Hindlimb muscle (tissue), 1 donor: ENCODE measurements at regions not wholly inside any gene's neighbourhood (a gene's known extent, or its start where the extent isn't known, plus 50 kb on each side); places are given as distances from the start of the nearest gene placed in this dataset.

Experiments
- DNase-seq: peaks from one replicate; pipeline ENCODE4 v3.0.0-alpha.2; 2013

DNA sequence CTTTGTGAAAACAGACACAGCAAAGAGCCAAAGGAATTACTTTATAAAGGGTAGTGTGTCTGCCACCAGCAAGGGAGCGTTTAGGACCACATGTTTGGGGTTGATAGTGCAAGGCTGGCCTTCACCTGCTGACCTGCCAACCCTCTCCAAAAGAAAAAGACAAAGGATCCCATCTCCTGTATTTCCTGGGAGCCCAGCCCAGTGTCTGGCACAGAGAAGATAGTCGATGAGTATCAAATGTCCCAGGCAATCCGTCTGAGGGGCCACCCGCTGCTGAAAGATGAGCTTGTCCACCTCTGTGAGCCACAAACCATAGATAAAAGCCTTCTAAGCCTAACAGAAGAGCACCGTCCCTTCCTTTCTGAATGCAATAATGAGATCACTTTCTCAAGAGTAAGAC is 154.8 kb upstream of the CTNNB1 start:
- no peak for DNase-seq

- no peak for DNase-seq
Measured at GRCh38 chr3:41045491-41045890, 153.8 kb upstream of the CTNNB1 start.

- no peak for DNase-seq
Measured at GRCh38 chr3:41050144-41050543, 149.2 kb upstream of the CTNNB1 start.

DNA sequence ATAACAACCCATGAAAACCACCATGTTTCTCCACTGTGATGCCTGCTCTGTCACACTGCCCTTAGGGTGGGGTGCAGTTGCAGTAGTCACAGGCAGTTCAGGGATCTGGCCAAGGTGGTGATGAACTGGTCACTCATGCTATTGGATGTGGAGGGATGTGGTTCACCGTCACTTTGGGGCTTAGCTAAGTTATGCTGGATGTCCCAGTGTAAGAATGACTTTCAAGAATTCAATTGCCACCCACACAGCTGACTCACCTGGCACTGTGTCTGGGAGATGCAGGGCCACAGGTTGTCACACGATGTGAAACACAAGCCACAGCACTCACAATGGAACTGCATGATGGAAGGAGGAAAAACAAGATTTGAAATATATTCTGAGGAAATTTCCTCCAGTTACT is 146.1 kb upstream of the CTNNB1 start:
- DNase-seq = no peak

- DNase-seq = no peak
Measured at GRCh38 chr3:41060106-41060505, 139.2 kb upstream of the CTNNB1 start.

- DNase-seq = no peak
Measured at GRCh38 chr3:41064070-41064469, 135.2 kb upstream of the CTNNB1 start.

GRCh38 chr3:41064526-41064925 is 134.8 kb upstream of the CTNNB1 start:
- no peak for DNase-seq

- no peak for DNase-seq
Measured at GRCh38 chr3:41065340-41065739, 134.0 kb upstream of the CTNNB1 start.

DNA sequence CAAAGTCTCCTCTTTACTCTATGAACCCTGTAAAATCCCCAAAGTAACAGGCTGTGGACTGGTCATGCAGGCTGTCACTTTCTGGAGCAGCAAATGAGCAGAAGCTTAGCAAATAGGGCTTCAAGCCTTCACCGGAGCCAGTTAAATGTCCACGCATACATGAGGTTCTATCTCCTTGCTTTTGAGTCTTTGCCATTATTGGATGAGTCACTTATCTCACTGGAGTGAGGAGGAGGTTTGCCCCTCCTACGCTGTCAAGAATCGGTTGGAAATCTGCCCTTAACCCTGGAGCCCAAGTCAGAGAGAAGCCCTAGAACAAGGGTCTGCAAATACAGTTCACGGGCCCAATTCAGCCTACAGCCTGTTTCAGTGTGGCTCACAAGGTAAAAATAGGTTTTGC is 126.1 kb upstream of the CTNNB1 start:
- DNase-seq = no peak

GRCh38 chr3:41075975-41076374 is 123.3 kb upstream of the CTNNB1 start:
- no peak for DNase-seq

- DNase-seq = no peak
Measured at GRCh38 chr3:41076399-41076798, 122.9 kb upstream of the CTNNB1 start.

- DNase-seq = no peak
Measured at GRCh38 chr3:41080141-41080540, 119.2 kb upstream of the CTNNB1 start.

- DNase-seq = no peak
Measured at GRCh38 chr3:41088882-41089281, 110.4 kb upstream of the CTNNB1 start.

GRCh38 chr3:41089566-41089965 is 109.7 kb upstream of the CTNNB1 start:
- DNase-seq = no peak

- no peak for DNase-seq
Measured at GRCh38 chr3:41092844-41093243, 106.5 kb upstream of the CTNNB1 start.

DNA sequence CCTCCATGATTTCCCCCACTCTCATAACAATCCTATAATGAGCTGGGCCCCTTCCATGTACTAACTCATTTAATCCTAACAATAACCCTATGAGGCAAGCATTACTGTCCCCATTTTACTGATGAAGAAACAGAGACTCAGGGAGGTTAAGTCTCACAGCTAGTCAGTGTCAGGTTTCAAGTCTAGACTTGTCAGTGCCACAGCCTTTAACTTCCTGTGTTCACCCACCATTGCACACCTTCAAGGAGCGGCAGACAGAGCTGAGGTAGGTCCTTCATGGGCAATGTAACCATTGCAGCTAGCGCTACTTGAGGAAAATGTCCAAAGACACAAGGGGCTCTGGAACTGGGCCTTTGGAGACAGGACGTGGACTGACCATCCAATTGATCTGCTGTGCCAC is 105.8 kb upstream of the CTNNB1 start:
- no peak for DNase-seq

DNA sequence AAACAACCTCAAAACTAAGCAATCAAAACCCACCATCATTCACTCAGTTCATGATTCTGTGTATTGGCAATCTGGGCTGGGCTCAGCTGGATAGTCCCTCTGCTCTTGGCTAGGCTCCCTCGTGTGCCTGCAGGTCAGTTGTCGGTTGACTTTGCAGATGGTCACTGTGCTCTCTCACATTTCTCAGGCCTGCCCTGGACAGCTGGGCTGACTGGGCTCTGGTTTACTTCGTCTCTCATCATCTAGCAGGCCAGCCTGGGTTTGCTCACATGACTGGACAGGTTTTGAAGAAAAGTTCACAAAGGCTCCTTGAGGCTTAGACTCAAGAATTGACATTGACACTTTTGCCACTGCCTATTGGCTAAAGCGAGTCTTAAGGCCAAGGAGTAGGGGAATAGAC is 105.0 kb upstream of the CTNNB1 start:
- DNase-seq = no peak

DNA sequence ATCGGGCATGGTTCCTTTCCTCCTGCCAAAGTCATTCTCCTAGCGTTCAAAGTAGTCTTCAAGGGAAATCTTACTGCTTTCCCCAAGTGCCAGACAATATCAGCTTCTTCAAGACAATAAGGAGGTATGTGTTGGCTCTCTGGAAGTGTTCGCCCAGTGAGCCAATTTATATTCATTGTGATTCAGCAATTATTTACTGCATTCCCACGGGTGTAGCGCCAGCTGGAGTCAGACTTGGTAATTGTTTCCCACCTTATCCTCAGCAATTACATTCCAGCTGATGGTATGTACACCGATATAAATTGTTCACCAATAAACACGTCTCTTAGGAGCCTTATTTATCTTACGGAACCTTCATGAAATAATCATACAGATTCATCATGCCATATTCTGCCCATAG is 103.6 kb upstream of the CTNNB1 start:
- no peak for DNase-seq

DNA sequence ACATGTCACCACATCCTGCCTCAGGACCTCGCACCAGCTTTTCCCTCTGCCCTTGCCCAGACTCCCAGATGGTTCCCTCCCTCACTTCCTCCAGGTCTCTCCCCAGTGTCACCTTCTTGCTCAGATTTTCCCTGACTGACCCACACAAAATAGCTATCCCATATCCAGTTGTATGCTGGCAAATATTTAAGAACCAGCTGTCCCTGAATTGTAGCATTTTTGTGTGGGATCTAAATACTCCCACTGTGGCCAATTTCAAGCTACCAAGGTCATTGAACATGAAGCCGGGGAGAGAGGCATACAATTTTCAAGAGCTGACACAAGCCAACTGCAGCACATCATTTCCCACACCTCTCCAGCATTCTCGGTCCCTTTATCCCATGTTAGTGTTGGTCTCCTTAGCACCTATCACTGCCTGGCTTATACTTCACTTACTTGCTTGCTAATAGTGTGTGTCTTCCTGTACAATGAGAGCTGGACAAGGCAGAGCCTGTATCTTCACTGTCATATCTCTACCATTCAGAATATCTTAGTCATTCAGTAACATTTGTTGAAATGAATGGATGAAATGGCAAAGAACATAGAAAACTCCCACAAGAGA is 101.3 kb upstream of the CTNNB1 start:
- no peak for DNase-seq

DNA sequence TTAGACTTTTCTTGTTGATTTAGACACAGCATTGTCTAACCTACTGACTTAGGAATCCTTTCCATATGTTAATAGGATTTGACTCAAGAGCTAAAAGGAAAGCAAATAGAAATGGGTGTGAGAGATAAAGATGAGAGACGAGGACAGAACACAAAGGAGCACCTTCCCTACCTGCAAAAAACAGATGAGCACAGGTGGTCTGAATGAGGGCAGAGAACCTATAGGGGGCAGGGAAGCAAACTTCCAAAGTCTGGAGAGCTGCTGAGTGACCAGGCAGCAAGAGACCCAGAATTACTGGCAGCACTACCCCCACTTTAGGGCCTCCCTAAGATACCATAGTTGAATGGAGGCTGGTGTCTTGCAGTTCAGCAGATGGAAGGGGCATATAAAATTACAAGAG is 98.1 kb upstream of the CTNNB1 start:
- no peak for DNase-seq

DNA sequence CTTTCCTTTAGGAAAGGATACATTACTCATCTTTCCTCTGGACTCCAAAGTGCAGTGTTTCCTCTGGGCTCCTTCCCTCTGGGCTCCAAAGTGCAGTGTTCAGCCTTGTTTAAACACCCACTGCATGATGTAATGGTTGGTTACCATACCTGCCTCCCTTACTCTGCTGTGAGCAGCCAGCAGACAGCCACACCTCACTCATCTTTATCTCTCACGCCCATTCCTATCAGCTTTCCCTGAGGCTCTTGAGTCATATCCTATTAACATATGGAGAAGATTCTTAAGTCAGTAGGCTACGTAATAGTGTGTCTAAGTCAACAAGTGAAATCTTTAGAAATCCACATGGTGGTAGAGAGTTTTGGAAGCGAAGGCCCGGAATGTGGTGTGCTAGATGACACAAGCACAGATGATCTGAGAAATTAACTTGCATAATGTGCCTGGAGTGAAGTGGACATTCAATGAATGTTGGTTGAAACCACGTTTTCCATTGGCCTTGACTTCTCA is 97.2 kb upstream of the CTNNB1 start:
- no peak for DNase-seq

DNA sequence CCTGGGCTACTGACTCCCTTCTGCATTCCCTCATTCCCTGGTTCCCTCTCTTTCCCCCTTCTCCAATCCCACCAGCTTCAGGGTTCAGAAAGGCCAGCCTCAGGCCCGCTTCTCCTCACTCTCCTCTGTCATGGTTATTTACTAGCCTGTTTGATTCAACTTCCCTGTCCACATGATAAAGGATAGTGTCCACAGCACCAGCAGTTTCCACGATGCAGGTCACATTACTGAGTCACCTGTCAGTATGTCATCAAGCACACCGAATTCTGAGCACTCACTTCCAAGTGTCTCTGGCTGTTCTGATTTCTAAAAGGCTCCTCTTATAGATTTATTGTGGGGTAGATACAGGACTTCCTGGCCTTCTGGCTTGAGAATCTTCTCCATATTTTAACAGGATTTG is 96.6 kb upstream of the CTNNB1 start:
- no peak for DNase-seq

DNA sequence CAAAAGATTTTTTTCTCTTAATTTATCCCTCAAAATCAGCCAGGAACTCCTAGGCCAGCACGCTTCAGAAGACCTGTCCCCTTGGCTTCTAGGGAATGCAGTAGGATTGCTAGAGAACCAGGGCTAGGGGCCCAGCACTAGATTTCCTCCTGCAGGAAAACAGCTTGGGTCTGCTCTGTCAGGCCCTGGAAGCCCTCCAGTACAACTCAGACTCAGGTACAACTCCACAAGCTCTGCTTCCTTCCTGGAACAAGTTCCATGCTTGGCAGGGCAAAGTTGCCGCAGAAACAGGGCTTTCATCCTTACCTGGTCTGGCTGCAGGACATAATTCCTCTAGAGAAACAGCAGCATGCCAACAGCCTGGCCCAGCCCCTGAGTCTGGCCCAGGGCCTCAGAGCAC is 96.1 kb upstream of the CTNNB1 start:
- no peak for DNase-seq

- no peak for DNase-seq
Measured at GRCh38 chr3:41104147-41104546, 95.2 kb upstream of the CTNNB1 start.

DNA sequence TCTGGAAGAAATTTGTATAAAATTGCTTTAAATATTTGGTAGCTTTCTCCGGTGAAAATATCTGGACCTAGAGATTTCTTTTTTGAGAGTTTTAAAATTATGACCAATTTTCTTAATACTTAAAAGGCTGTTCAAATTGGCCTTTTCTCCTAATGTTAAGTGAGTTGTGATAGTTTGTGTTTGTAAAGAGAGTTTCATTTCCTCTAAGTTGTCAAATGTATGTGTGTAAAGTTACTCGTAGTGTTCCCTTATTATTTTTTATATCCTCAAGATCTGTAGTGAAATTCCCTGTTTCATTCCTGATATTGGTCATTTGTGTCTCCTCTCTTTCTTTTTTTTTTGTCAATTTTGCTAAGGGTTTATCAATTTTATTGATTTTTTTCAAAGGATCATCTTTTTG is 92.6 kb upstream of the CTNNB1 start:
- no peak for DNase-seq
